Heart left ventricle (tissue), 16 donors: ENCODE measurements at regions not wholly inside any gene's neighbourhood (a gene's known extent, or its start where the extent isn't known, plus 50 kb on each side); places are given as distances from the start of the nearest gene placed in this dataset.

Experiments
- ATAC-seq, 4 donors: fragments of 200-7000 bp; cut with Tn5 transposase; one replicate each; pipeline ENCODE4 v1.9.1; 2020 to 2022; ENCODE audit warnings: moderate library complexity in 4 of 4, mild to moderate bottlenecking in 3 of 4, moderate number of reproducible peaks in 1 of 4
- DNase-seq, 5 donors: peaks; one replicate each; pipeline ENCODE4 v3.0.0-alpha.2; 2020
- H3K27ac ChIP-seq, 12 donors: fragments of 200-600 bp; sonication (generic) in 4 of 12; one replicate each; pipeline versions ENCODE4 v1.5.0 to v1.8.0; 2016 to 2022; ENCODE audit warnings: mild to moderate bottlenecking in 2 of 12
- H3K27me3 ChIP-seq, 9 donors: fragments of 200-600 bp; sonication (generic) in 2 of 9; one replicate each; pipeline versions ENCODE4 v1.5.1 to v1.8.0; 2016 to 2022; ENCODE audit warnings: mild to moderate bottlenecking in 3 of 9
- H3K36me3 ChIP-seq, 9 donors: fragments of 200-600 bp; sonication (generic) in 2 of 9; one replicate each; pipeline versions ENCODE4 v1.5.0 to v1.8.0; 2018 to 2022; ENCODE audit warnings: mild to moderate bottlenecking in 2 of 9
- H3K4me1 ChIP-seq, 12 donors: fragments of 200-600 bp; sonication (generic) in 4 of 12; one replicate each; pipeline versions ENCODE4 v1.5.0 to v1.8.0; 2016 to 2022; ENCODE audit warnings: mild to moderate bottlenecking in 3 of 12
- H3K4me3 ChIP-seq, 12 donors: fragments of 200-600 bp; sonication (generic) in 4 of 12; one replicate each; pipeline versions ENCODE4 v1.5.0 to v1.8.0; 2017 to 2022; ENCODE audit warnings: mild to moderate bottlenecking in 9 of 12, moderate library complexity in 4 of 12
- H3K9me3 ChIP-seq, 12 donors: fragments of 200-600 bp; sonication (generic) in 4 of 12; one replicate each; pipeline versions ENCODE4 v1.5.0 to v1.8.0; 2016 to 2022; ENCODE audit warnings: mild to moderate bottlenecking in 1 of 12
- CTCF ChIP-seq, 12 donors: fragments of 200-600 bp; sonication (generic) in 4 of 12; IDR thresholded peaks; one replicate each; pipeline versions ENCODE4 v1.5.0 to v1.8.0; 2018 to 2022; ENCODE audit warnings: antibody characterized with exemption in 12 of 12, mild to moderate bottlenecking in 5 of 12
- POLR2A ChIP-seq, 2 donors: fragments of 450-650 bp; IDR thresholded peaks; one replicate each; pipeline ENCODE4 v1.6.1; 2017; ENCODE audit warnings: antibody characterized with exemption in 2 of 2, mild to moderate bottlenecking in 2 of 2, moderate library complexity in 2 of 2
- WGBS, 4 donors: extraction: QIAGEN DNeasy Blood & Tissue Kit in 2 of 4; methylation state at CpG; one replicate each; pipeline versions ENCODE4 v1.1.5 to v1.1.7; 2013 to 2018; 5-methylcytosine and 5-hydroxymethylcytosine counted together
- intact Hi-C, 10 donors: fragments of 100-400 bp; cut with DNase I; formaldehyde crosslinking; loops; one replicate each; pipeline versions ENCODE4 v1.11.1 to v1.14.2; 2022
- donor health status: ischemic (EF 13 %, LVEDD 7.1; RV severe dilation, severe dysfunction).
- donor health status: healthy with polysubstance abuse.
- donor health status: DM: no; HTN: yes; CAD: no.
- donor health status: DM: no; HTN: no; CAD: no.
- donor health status: ischemic (EF 25% LVEDD 6.9; RV normal size, moderate dysfunction).
- donor health status: ischemic (EF 25% LVEDD 5.7; RV mildly dilated, moderate dysfunction).
- donor health status: healthy.
- donor health status: DM: yes; HTN: yes; CAD: no.
- donor health status: ischemic (EF 35%, LVEDD 5.7; RV mildly dilated, moderate dysfunction).
- donor health status: nonischemic (EF 11% LVEDD 7.7; RV severe dilation, severe dysfunction).
- donor health status: DM: yes; HTN: yes; CAD: no.
- donor health status: PGD.
- donor health status: ischemic (EF 29% LVEDD 5.4; RV normal size, mild dysfunction).
- donor health status: nonischemic (EF 23%, LVEDD 6.1; RV moderate dilation, normal function).

GRCh38 chr12:105819549-105819948 lies 319.2 kb downstream of the NUAK1 start:
- H3K9me3 ChIP-seq: no peaks in the 10 kb centered on the region
- no peak for DNase-seq
- H3K27me3 ChIP-seq: no peaks in the 10 kb centered on the region
- 73 to 85% (median 80%) methylated on average over 2 of the region's 2 CpGs for WGBS, 4 donors
- no peak overlapping the region for H3K27ac ChIP-seq
- no peaks in the 10 kb centered on the region for H3K36me3 ChIP-seq
- ATAC-seq: no peak
- no peak overlapping the region for H3K4me3 ChIP-seq
- peaks cover 0 to 37% (median 26%) of the 10 kb centered on the region in 12 donors for H3K4me1 ChIP-seq
- no peak for TF ChIP-seq POLR2A (IDR thresholded peaks at IDR 0.05)
- no peak for TF ChIP-seq CTCF (IDR thresholded peaks at IDR 0.05)
- intact Hi-C loops: loop anchor here in 1 of 10 donors (5.0 kb wide), 1 partner anchor 163 kb away; no protein-coding TSS in a partner anchor

- no peaks in the 10 kb centered on the region for H3K9me3 ChIP-seq
- no peak overlapping the region for H3K4me3 ChIP-seq
- ATAC-seq (peak; percentile 81 to 89 (median 86)), DNase-seq (peak in 3 of 5 donors; percentile 15 to 51 (median 49))
- peak overlapping the region; percentile 2 to 65 (median 36) for H3K27ac ChIP-seq
- WGBS, 4 donors: 20 to 39% (median 30%) methylated on average over 5 of the region's 5 CpGs
- H3K36me3 ChIP-seq: no peaks in the 10 kb centered on the region
- TF ChIP-seq CTCF (IDR thresholded peaks at IDR 0.05): no peak
- H3K4me1 ChIP-seq: peaks cover 0 to 37% (median 26%) of the 10 kb centered on the region in 12 donors
- intact Hi-C loops: loop anchor here in 1 of 10 donors (2.0 to 10.0 kb wide), 2 partner anchors 20 to 144 kb away; no protein-coding TSS in a partner anchor
- no peaks in the 10 kb centered on the region for H3K27me3 ChIP-seq
These were observed 318.2 kb downstream of the NUAK1 start for GRCh38 chr12:105820429-105821125.

GRCh38 chr12:105822131-105823105 lies 316.3 kb downstream of the NUAK1 start:
- WGBS, 4 donors: 61 to 75% (median 63%) methylated on average over 11 of the region's 11 CpGs
- TF ChIP-seq POLR2A (IDR thresholded peaks at IDR 0.05) (no peak), CTCF (IDR thresholded peaks at IDR 0.05) (no peak)

GRCh38 chr12:105823810-105824209 lies 314.9 kb downstream of the NUAK1 start:
- no peaks in the 10 kb centered on the region for H3K27me3 ChIP-seq
- H3K36me3 ChIP-seq: no peaks in the 10 kb centered on the region
- peaks cover 0 to 8% (median 0%) of the 10 kb centered on the region in 12 donors for H3K9me3 ChIP-seq
- peaks cover 0 to 37% (median 26%) of the 10 kb centered on the region in 12 donors for H3K4me1 ChIP-seq
- no peak overlapping the region for H3K4me3 ChIP-seq
- intact Hi-C loops: loop anchor here in 1 of 10 donors (10.0 kb wide), 1 partner anchor 141 kb away; no protein-coding TSS in a partner anchor
- ATAC-seq: no peak
- H3K27ac ChIP-seq: no peak overlapping the region
- WGBS, 4 donors: 86 to 91% (median 87%) methylated on average over 3 of the region's 3 CpGs
- no peak for DNase-seq
- TF ChIP-seq CTCF (IDR thresholded peaks at IDR 0.05) (no peak), POLR2A (IDR thresholded peaks at IDR 0.05) (no peak)

More at GRCh38 chr12:105822131-105823105, 316.3 kb downstream of the NUAK1 start:
- no peaks in the 10 kb centered on the region for H3K27me3 ChIP-seq
- intact Hi-C loops: loop anchor here in 1 of 10 donors (10.0 kb wide), 1 partner anchor 142 kb away; no protein-coding TSS in a partner anchor
- DNase-seq (no peak), ATAC-seq (no peak)
- H3K36me3 ChIP-seq: no peaks in the 10 kb centered on the region
- H3K9me3 ChIP-seq: peaks cover 0 to 8% (median 0%) of the 10 kb centered on the region in 12 donors
- H3K4me1 ChIP-seq: peaks cover 0 to 37% (median 26%) of the 10 kb centered on the region in 12 donors
- no peak overlapping the region for H3K27ac ChIP-seq
- no peak overlapping the region for H3K4me3 ChIP-seq
